Transverse colon (tissue), 4 donors: ENCODE measurements at regions not wholly inside any gene's neighbourhood (a gene's known extent, or its start where the extent isn't known, plus 50 kb on each side); places are given as distances from the start of the nearest gene placed in this dataset.

Source experiments
- DNase-seq: peaks from one replicate; pipeline ENCODE4 v3.0.0-alpha.2; 2019
- H3K27ac ChIP-seq, 4 donors: fragments of 200-600 bp; sonication (generic); 2 replicates each; pipeline ENCODE4 v1.5.1; 2016 to 2018; ENCODE audit warnings: inconsistent platforms in 4 of 4
- H3K27me3 ChIP-seq: fragments of 200-600 bp; sonication (generic); 2 replicates; pipeline ENCODE4 v1.5.1; 2017; ENCODE audit warnings: inconsistent platforms
- H3K36me3 ChIP-seq, 4 donors: fragments of 200-600 bp; sonication (generic); 2 replicates each; pipeline ENCODE4 v1.5.1; 2017 to 2019; ENCODE audit warnings: inconsistent platforms in 4 of 4
- H3K4me1 ChIP-seq, 4 donors: fragments of 200-600 bp; sonication (generic); 2 replicates each; pipeline ENCODE4 v1.5.1; 2017 to 2020; ENCODE audit warnings: inconsistent platforms in 4 of 4
- H3K4me3 ChIP-seq, 4 donors: fragments of 200-600 bp; sonication (generic); 1 replicate in 1 of 4; 2 replicates in 3 of 4; pipeline versions ENCODE4 v1.5.1 to v1.6.1; 2017 to 2019; ENCODE audit warnings: inconsistent platforms in 4 of 4
- H3K9me3 ChIP-seq, 2 donors: fragments of 200-600 bp; sonication (generic); 2 replicates each; pipeline ENCODE4 v1.5.1; 2017 to 2019; ENCODE audit warnings: inconsistent platforms in 2 of 2
- CTCF ChIP-seq, 5 experiments: fragments of 200-600 bp in 3 of 5; fragments of 450-650 bp in 2 of 5; sonication (generic) in 3 of 5; IDR thresholded peaks; 1 replicate in 2 of 5; 2 replicates in 3 of 5; pipeline ENCODE4 v1.5.1; 2016 to 2017; ENCODE audit warnings: antibody characterized with exemption in 5 of 5, inconsistent platforms in 3 of 5, mild to moderate bottlenecking in 2 of 5, moderate library complexity in 1 of 5
- EP300 ChIP-seq: sonication (generic); formaldehyde crosslinking; IDR thresholded peaks from one replicate; pipeline ENCODE4 v1.6.1; 2017; ENCODE audit warnings: antibody characterized with exemption, low read depth
- POLR2A ChIP-seq: fragments of 450-650 bp; IDR thresholded peaks from one replicate; pipeline ENCODE4 v1.6.1; 2016; ENCODE audit warnings: antibody characterized with exemption, mild to moderate bottlenecking, moderate library complexity
- POLR2AphosphoS5 ChIP-seq, 3 donors: sonication (generic); formaldehyde crosslinking; IDR thresholded peaks; one replicate each; pipeline ENCODE4 v1.6.1; 2016; ENCODE audit warnings: antibody characterized with exemption in 3 of 3
- WGBS, 2 donors: methylation state at CpG; one replicate each; pipeline ENCODE4 v1.1.5; 2018; ENCODE audit warnings: low coverage in 1 of 2; 5-methylcytosine and 5-hydroxymethylcytosine counted together
- in situ Hi-C, 4 donors: fragments of 200-750 bp; cut with MboI; loops; one replicate each; pipeline versions ENCODE4 v1.15.0 to v1.15.1; 2017; ENCODE audit warnings: low sequenced_read_pairs in 3 of 4, low pct_ligation_motif_present in 1 of 4, low pct_unique_long_range_greater_than_20kb in 1 of 4
- intact Hi-C: fragments of 100-400 bp; cut with DNase I; formaldehyde crosslinking; loops from one replicate; pipeline ENCODE4 v1.15.1; 2023; ENCODE audit warnings: low total_unique reads

DNA sequence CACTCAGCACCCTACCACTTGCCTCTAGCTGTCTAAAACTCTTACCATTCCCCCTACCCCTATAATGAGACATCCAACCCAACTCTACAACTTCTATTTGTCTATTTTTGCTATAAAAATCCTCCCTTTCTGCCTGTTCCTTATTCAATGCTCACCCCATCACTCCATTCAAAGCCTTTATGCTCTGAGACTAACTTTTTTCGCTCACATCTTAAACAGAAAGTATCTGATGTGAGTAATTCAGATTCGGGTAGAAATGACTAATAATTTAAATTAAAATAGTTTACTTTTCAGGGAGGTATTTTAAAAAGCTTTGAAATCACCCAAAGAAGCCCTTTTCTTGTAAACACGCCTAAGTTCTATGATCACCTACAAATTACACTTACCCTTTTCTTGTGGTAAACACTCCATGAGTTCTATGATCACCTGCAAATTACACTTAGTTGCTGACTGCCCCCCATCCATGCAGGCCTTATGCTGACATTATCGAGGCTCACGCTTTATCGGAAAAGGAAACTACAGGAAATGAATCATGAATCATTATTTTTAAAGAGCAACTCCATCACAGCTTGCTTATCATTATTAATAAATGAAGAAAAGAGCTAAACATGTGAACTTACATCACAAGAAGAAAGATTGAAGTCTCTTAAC is 168.7 kb upstream of the PPP1R2C start:
- 60 to 72% methylated on average over 2 to 6 of the region's 6 CpGs for WGBS, 2 donors
- no peak for DNase-seq
- no peaks in the 10 kb centered on the region for H3K27me3 ChIP-seq
- H3K36me3 ChIP-seq, result no peaks in the 10 kb centered on the region
- H3K9me3 ChIP-seq, result no peaks in the 10 kb centered on the region
- TF ChIP-seq POLR2AphosphoS5 (IDR thresholded peaks at IDR 0.05), result no peak
- no peak for TF ChIP-seq CTCF (IDR thresholded peaks at IDR 0.05)
- no peak for TF ChIP-seq POLR2A
- peak overlapping the region in 1 of 4 donors; percentile 28 for H3K27ac ChIP-seq
- intact Hi-C loops (no loop called here), in situ Hi-C loops (no loop called here)
- H3K4me3 ChIP-seq, result no peak overlapping the region
- H3K4me1 ChIP-seq, result no peaks in the 10 kb centered on the region

- no peak for TF ChIP-seq POLR2A
- TF ChIP-seq CTCF (IDR thresholded peaks at IDR 0.05), result no peak
- no peak for TF ChIP-seq EP300
- TF ChIP-seq POLR2AphosphoS5 (IDR thresholded peaks at IDR 0.05), result no peak
Observed at GRCh38 chrX:42948723-42949657, 171.0 kb upstream of the PPP1R2C start.

DNA sequence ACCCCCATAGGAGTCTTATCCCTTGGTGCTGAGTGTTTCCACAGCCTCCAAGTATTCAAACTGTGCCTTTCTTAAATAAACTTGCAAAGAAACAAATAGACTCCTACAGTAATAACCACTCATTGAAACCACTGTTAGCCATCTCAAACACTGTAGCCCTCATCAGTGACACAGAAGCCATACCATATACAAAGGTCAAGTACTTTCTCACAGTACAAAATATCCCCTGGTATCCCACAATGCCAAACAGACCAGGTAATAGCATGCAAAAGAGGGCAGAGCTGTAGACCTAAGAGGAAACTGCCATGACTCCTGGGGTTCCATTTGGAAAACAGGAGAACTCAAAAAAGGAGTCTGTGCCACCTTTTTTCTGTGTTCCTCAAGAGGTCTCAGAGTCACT is 173.8 kb upstream of the PPP1R2C start:
- Histone ChIP-seq H3K4me3 (no peak overlapping the region), H3K36me3 (no peaks in the 10 kb centered on the region), H3K27me3 (no peaks in the 10 kb centered on the region), H3K27ac (no peak overlapping the region), H3K4me1 (no peaks in the 10 kb centered on the region), H3K9me3 (no peaks in the 10 kb centered on the region)
- intact Hi-C loops (no loop called here), in situ Hi-C loops (no loop called here)
- TF ChIP-seq POLR2AphosphoS5 (IDR thresholded peaks at IDR 0.05) (no peak), EP300 (no peak), POLR2A (no peak), CTCF (IDR thresholded peaks at IDR 0.05) (no peak)
- DNase-seq, result no peak

More at GRCh38 chrX:42948723-42949657, 171.0 kb upstream of the PPP1R2C start:
- in situ Hi-C loops (no loop called here), intact Hi-C loops (no loop called here)
- H3K9me3 ChIP-seq, result no peaks in the 10 kb centered on the region
- no peaks in the 10 kb centered on the region for H3K36me3 ChIP-seq
- no peaks in the 10 kb centered on the region for H3K27me3 ChIP-seq
- 58 to 67% methylated on average over 1 to 9 of the region's 9 CpGs for WGBS, 2 donors
- no peaks in the 10 kb centered on the region for H3K4me1 ChIP-seq
- H3K4me3 ChIP-seq, result no peak overlapping the region
- no peak overlapping the region for H3K27ac ChIP-seq
- DNase-seq, result no peak

GRCh38 chrX:42952621-42953020 is 174.7 kb upstream of the PPP1R2C start:
- TF ChIP-seq CTCF (IDR thresholded peaks at IDR 0.05) (no peak), POLR2A (no peak), POLR2AphosphoS5 (IDR thresholded peaks at IDR 0.05) (no peak), EP300 (no peak)
- H3K4me1 ChIP-seq, result no peaks in the 10 kb centered on the region
- no peak overlapping the region for H3K4me3 ChIP-seq
- intact Hi-C loops (no loop called here), in situ Hi-C loops (no loop called here)
- no peaks in the 10 kb centered on the region for H3K27me3 ChIP-seq
- H3K9me3 ChIP-seq, result no peaks in the 10 kb centered on the region
- no peak for DNase-seq
- no peaks in the 10 kb centered on the region for H3K36me3 ChIP-seq
- H3K27ac ChIP-seq, result no peak overlapping the region
